ENCODE measurements at regions not wholly inside any gene's neighbourhood (a gene's known extent, or its start where the extent isn't known, plus 50 kb on each side); places are given as distances from the start of the nearest gene placed in this dataset.

GRCh38 chr6:44771647-44772415 lies 384.3 kb downstream of the CDC5L start:
- DNase-seq = no peak

DNA sequence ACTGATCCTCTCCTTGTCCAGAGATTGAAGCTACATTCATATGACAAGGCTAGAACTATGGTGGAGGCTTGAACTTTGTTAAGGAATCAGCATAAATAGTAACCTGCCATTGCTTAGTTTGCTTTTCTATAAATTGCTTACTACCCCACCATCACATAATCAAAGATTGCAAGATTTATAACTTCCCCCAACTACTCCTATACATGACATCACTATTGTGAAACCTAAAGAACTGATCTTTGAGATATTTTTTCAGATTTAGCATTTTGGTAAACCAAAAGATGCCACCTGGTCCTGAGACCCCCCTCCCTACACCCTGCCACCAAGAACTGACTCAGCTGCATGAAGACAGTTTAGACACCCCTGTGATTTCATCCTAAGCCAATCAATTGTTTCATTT lies 385.3 kb downstream of the CDC5L start:
- DNase-seq = no peak

GRCh38 chr6:44775121-44775520 lies 387.6 kb downstream of the CDC5L start:
- no peak for DNase-seq

DNA sequence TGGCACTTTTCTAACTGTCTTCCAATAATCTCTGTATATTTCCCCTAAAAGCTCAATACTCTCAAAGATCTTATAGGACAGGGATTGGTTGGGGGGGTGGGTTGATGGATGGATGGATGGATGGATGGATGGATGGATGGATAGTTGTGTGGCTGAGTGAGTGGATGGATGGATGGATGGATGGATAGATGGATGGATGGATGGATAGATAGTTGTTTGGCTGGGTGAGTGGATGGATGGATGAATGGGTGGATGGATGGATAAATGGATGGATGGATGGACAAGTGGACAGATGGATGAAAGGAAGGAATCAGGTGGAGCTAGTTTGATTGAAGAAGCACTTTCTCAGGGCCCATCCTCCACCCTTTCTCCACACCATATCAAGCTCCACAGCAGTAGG lies 388.8 kb downstream of the CDC5L start:
- no peak for DNase-seq

DNA sequence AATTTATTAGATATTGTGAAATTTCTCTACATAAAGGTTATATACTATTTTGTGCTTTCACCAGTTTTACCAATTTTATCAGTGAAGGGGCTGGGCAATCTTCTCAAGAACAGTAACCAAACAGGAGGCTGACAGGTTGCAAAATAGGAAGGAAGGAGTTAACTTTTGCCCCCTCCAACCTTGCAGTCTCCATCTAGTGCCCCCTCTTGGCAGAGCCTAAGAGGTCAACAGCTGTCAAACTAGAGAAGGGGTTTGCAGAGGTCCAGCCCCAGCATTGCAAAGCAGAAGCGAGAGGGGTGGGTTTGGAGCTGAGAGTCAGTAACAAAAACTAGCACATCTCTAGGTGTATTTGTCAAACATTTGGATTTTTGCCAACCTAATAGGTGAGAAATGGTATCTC lies 391.0 kb downstream of the CDC5L start:
- DNase-seq = no peak

All from activated naive CD4-positive, alpha-beta T cell (primary cell).